ENCODE measurements at regions not wholly inside any gene's neighbourhood (a gene's known extent, or its start where the extent isn't known, plus 50 kb on each side); places are given as distances from the start of the nearest gene placed in this dataset.
"Not testable (repeated sequence)": the region's sequence is repeated elsewhere in the genome, so short reads cannot be mapped to it uniquely, and the experiment has no call there.

GRCh38 chr2:185274718-185275484 lies 463.7 kb upstream of the FSIP2 start:
- no peak for DNase-seq (ENCODE audit: low read depth)
- H3K4me3 ChIP-seq (ENCODE audit: low read length), result no peak overlapping the region
- TF ChIP-seq CTCF (conservative IDR thresholded peaks at IDR 0.05; ENCODE audit: low read length), result no peak

GRCh38 chr2:185275979-185276378 lies 462.6 kb upstream of the FSIP2 start:
- H3K4me3 ChIP-seq (ENCODE audit: low read length); DNase-seq (ENCODE audit: low read depth): not testable (repeated sequence)

- TF ChIP-seq CTCF (conservative IDR thresholded peaks at IDR 0.05; ENCODE audit: low read length), result no peak
- no peak overlapping the region for H3K4me3 ChIP-seq (ENCODE audit: low read length)
- DNase-seq (ENCODE audit: low read depth), result no peak
Observed at GRCh38 chr2:185278761-185279160, 459.8 kb upstream of the FSIP2 start.

GRCh38 chr2:185279999-185280398 lies 458.6 kb upstream of the FSIP2 start:
- no peak; the same call in 1 of the 2 replicates for TF ChIP-seq CTCF (conservative IDR thresholded peaks at IDR 0.05; ENCODE audit: low read length)
- H3K4me3 ChIP-seq (ENCODE audit: low read length), result no peak overlapping the region
- no peak for DNase-seq (ENCODE audit: low read depth)

GRCh38 chr2:185284696-185285095 lies 453.9 kb upstream of the FSIP2 start:
- H3K4me3 ChIP-seq (ENCODE audit: low read length), result no peak overlapping the region
- no peak for DNase-seq (ENCODE audit: low read depth)
- no peak for TF ChIP-seq CTCF (conservative IDR thresholded peaks at IDR 0.05; ENCODE audit: low read length)

- H3K4me3 ChIP-seq (ENCODE audit: low read length); DNase-seq (ENCODE audit: low read depth): not testable (repeated sequence)
Observed at GRCh38 chr2:185290012-185290411, 448.6 kb upstream of the FSIP2 start.

- TF ChIP-seq CTCF (conservative IDR thresholded peaks at IDR 0.05; ENCODE audit: low read length), result peak; percentile 20; the same call in 1 of the 2 replicates
- DNase-seq (ENCODE audit: low read depth), result peak; percentile 0
- no peak overlapping the region for H3K4me3 ChIP-seq (ENCODE audit: low read length)
Observed at GRCh38 chr2:185291035-185291647, 447.5 kb upstream of the FSIP2 start.

- DNase-seq (ENCODE audit: low read depth), result no peak
- H3K4me3 ChIP-seq (ENCODE audit: low read length), result no peak overlapping the region
- TF ChIP-seq CTCF (conservative IDR thresholded peaks at IDR 0.05; ENCODE audit: low read length), result no peak
Observed at GRCh38 chr2:185299867-185300266, 438.7 kb upstream of the FSIP2 start.
